Subcutaneous abdominal adipose tissue (tissue), 5 donors: ENCODE measurements at regions not wholly inside any gene's neighbourhood (a gene's known extent, or its start where the extent isn't known, plus 50 kb on each side); places are given as distances from the start of the nearest gene placed in this dataset.

Experiments used
- H3K27ac ChIP-seq: one replicate; pipeline ENCODE4 v1.7.0; 2013; ENCODE audit warnings: low read depth, mild to moderate bottlenecking, inconsistent platforms, low read length, moderate library complexity
- H3K27me3 ChIP-seq, 5 donors: one replicate each; pipeline ENCODE4 v1.7.0; 2013; ENCODE audit warnings: low read length in 5 of 5, inconsistent platforms in 1 of 5; ENCODE audit not compliant: control insufficient read depth in 5 of 5, insufficient read depth in 4 of 5
- H3K36me3 ChIP-seq, 5 donors: one replicate each; pipeline ENCODE4 v1.7.0; 2013; ENCODE audit warnings: low read length in 5 of 5; ENCODE audit not compliant: control insufficient read depth in 5 of 5, insufficient read depth in 5 of 5
- H3K4me1 ChIP-seq, 5 donors: one replicate each; pipeline ENCODE4 v1.7.0; 2013; ENCODE audit warnings: low read length in 5 of 5, mild to moderate bottlenecking in 3 of 5, moderate library complexity in 1 of 5; ENCODE audit not compliant: control insufficient read depth in 5 of 5, insufficient read depth in 5 of 5
- H3K4me3 ChIP-seq, 5 donors: one replicate each; pipeline ENCODE4 v1.7.0; 2013; ENCODE audit warnings: low read length in 5 of 5, low read depth in 1 of 5
- H3K9ac ChIP-seq, 5 donors: one replicate each; pipeline ENCODE4 v1.7.0; 2013; ENCODE audit warnings: low read length in 5 of 5, mild to moderate bottlenecking in 4 of 5, moderate library complexity in 3 of 5
- H3K9me3 ChIP-seq, 5 donors: one replicate each; pipeline ENCODE4 v1.7.0; 2013; ENCODE audit warnings: low read length in 5 of 5; ENCODE audit not compliant: control insufficient read depth in 5 of 5
- donor health status: healthy.
- donor health status: healthy.
- donor health status: healthy.
- donor health status: healthy.
- donor health status: healthy.

DNA sequence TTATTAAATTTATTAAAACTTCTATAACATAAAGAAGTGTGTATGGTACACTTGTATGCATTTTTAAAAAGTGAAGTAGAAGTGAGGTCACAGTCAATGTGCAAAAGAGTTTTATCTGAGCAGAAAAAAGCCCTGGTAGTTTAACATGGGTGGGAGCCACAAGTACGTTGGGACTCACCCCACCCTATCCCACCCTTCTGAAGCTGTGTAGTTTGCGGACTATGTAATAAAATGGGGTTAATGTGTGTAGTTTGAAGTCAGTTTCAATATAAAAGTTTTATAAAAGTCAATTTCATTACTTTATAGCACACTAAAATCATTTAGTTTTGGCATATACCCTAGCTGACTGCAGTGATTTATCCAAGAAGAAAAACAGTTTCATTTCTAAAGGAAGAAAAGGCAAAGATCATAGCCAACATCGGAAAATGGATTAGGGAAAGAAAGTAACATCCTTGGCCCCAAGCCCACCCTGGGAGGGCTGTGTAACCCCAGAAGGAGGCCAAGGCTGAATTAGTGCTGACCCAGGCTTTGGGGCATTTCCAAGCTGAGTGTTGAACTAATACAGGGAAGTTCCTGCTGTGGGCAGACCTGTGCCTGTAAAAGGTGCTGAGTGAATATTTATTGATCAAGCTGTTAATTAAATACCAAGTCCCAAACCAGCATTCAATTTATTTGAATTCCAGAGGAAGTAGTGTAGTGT, 398.6 kb upstream of the ADAMTSL1 start:
- peaks cover 0 to 7% (median 2%) of the 10 kb centered on the region in 5 donors for H3K4me1 ChIP-seq
- H3K36me3 ChIP-seq = no peaks in the 10 kb centered on the region
- H3K27ac ChIP-seq = no peak overlapping the region
- H3K27me3 ChIP-seq = no peaks in the 10 kb centered on the region
- H3K4me3 ChIP-seq = no peak overlapping the region
- H3K9ac ChIP-seq = no peak overlapping the region
- no peaks in the 10 kb centered on the region for H3K9me3 ChIP-seq

DNA sequence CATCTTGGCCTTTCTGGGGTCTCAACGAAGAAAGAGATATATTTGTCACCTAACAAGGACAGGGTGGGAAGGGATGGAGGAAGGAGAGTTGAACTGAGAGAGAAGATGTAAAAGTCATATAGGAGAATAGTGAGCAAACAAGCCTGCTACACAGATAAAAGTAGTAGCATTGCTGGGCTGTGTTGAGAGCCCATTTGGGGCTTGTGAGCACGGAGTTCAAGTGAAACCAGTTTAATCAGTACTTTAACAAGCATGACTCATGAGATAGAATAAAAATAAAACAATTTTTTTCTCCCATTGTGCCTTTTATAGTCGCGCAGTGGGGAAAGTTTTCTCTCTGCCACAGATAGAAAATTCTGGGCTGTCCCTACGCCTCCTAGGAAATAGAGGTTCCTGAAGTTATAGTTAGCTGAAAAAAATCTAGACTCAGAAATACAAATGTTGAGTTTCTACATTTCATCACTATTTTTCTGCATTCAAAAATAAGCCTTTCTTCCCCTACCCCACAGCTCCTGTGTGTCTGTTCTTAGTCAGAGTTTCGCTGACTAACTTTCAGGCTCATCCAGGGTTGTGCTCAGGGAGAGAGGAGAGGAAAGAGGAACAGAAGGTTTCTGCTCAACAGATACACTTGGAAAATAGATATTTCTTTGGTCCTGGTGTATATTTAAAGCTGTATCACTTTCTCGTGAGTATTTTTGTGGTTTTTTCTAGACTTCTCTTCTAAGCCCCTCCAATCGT, 395.8 kb upstream of the ADAMTSL1 start:
- H3K36me3 ChIP-seq = no peaks in the 10 kb centered on the region
- H3K27me3 ChIP-seq = no peaks in the 10 kb centered on the region
- no peak overlapping the region for H3K9ac ChIP-seq
- H3K9me3 ChIP-seq = no peaks in the 10 kb centered on the region
- no peak overlapping the region for H3K27ac ChIP-seq
- peaks cover 0 to 7% (median 2%) of the 10 kb centered on the region in 5 donors for H3K4me1 ChIP-seq
- no peak overlapping the region for H3K4me3 ChIP-seq

DNA sequence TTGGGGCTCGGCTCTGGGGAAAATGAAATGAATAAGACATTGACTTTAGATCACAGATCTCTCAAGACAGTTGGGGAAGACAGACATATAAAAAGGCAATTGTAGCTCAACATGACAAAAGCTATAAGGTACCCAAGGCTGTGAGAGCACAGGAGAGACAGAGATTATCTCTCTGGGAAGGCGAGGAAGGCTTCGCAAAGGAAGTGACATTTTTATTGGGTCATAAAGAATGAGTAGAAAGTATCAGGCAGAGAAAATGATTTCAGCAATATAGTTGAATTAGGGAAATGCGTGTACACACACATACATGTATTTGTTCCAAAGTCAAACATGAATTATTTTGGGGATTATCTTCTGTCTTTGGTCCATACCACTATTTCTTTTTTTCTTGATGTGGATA, 381.8 kb upstream of the ADAMTSL1 start:
- Histone ChIP-seq H3K9ac (no peak overlapping the region), H3K36me3 (no peaks in the 10 kb centered on the region), H3K27ac (no peak overlapping the region)

DNA sequence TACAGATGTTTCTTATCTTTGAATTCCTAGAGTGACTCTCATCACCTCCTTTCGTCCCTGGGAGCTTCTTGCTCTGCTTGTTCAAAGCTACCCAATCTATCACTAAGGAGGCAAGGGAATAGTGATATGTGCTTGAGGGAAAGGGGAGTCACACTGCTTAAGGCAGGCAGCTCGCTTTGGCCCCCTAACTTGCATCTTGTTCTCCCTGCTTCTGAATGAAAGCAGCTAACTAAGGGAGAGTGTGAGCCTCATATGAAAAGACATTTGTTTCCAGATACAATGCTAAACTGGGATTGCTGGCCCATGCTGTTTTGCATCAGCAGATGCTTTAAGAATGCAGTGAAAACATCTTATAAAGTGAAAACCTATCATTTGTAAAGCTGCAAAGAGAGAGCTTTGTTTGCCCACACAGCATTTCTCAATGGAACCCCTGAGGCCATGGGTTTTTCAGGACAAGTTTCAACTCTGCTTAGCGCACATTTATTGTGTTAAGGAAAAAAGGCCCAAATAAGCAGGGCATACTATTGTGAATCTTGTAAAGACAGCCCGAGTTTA, 367.9 kb upstream of the ADAMTSL1 start:
- H3K9ac ChIP-seq = no peak overlapping the region
- H3K36me3 ChIP-seq = no peaks in the 10 kb centered on the region
- no peaks in the 10 kb centered on the region for H3K9me3 ChIP-seq
- no peaks in the 10 kb centered on the region for H3K27me3 ChIP-seq
- H3K27ac ChIP-seq = no peak overlapping the region
- no peak overlapping the region for H3K4me3 ChIP-seq
- H3K4me1 ChIP-seq = no peaks in the 10 kb centered on the region

More for the DNA sequence above, 381.8 kb upstream of the ADAMTSL1 start:
- H3K4me1 ChIP-seq = no peaks in the 10 kb centered on the region
- H3K4me3 ChIP-seq = no peak overlapping the region
- no peaks in the 10 kb centered on the region for H3K27me3 ChIP-seq
- no peaks in the 10 kb centered on the region for H3K9me3 ChIP-seq

DNA sequence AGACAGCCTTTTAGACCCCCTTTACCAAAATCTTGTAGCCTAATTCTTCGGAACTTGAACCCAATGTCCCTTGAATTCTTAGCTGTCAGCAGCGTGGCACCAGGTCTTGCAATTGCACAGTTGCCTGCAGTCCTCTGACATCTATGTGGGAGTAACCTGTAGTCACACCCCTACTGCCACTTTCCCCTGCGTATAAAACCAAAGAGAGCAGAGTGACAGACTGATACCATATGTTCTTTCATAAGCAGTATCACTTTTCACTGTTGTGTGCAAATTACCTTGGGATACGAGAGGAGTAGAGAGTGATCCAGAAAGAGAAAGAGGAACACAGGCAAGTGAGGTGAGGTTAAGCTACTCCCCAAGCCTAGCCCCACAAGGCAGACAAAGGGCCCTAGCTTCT, 364.3 kb upstream of the ADAMTSL1 start:
- no peak overlapping the region for H3K9ac ChIP-seq
- no peaks in the 10 kb centered on the region for H3K36me3 ChIP-seq
- H3K9me3 ChIP-seq = no peaks in the 10 kb centered on the region
- no peaks in the 10 kb centered on the region for H3K27me3 ChIP-seq
- no peak overlapping the region for H3K4me3 ChIP-seq
- H3K4me1 ChIP-seq = peaks cover 0 to 9% (median 5%) of the 10 kb centered on the region in 5 donors
- no peak overlapping the region for H3K27ac ChIP-seq

DNA sequence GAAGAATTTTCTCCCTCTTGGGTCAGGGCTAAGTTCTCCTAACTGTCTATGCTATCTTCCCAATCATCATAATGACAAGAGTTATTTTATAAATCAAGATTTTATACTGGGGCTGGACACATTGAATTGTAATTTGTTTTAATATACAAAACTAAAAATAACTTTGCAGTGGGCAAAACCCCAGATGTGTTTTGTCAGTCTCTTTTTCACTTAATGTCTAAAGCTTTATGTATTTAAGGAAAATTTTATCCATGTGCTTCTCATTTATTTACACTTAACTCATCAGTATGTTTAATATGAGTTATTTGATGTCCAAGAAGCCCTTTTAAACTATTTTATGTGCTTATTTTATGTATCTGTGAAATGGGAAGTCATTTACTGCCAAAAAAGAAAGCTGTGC, 362.8 kb upstream of the ADAMTSL1 start:
- Histone ChIP-seq H3K4me1 (peaks cover 0 to 23% (median 11%) of the 10 kb centered on the region in 5 donors), H3K9ac (no peak overlapping the region), H3K36me3 (no peaks in the 10 kb centered on the region), H3K9me3 (no peaks in the 10 kb centered on the region), H3K27me3 (no peaks in the 10 kb centered on the region), H3K27ac (no peak overlapping the region), H3K4me3 (no peak overlapping the region)

DNA sequence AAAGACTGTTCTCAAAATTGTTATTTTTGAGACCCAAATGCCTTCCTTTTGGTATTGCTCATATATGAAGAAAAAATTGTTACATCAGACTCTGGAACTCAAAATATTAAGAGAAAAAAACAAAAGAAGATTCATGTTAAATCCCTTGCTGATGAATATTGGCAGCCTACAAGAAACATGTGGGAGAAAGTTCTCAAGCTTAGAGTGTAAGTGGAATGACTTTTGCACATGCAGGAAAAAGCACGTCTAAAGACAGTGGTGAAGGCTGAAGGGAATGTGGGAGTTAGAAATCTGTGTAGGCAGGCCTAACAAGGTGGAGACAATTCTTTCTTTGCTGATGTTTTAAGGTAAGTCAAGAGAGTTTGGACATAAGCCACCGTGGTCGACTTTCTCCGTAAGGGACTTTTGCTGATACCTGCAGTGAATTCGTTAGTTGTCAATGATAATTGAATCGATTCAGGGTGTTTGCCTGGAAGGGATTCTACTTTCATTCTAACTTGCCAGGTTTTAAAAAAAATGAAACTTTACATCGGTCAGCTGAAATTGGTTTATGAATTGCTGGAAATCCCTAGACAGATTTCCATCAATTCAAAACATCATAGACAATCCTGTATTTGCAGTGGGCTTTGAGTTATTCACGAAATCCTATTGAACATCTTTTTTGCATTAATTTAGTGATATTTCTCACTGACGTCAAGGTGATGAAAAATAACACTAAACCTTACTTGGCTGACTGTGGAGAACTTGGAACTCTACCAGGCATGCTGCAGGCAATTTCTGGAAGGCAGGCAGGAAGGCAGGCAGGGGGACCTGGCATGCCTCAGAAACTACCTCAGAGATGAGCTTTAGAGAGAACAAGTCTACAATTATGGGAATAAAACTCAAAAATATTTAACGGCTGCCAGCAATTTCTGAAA, 359.1 kb upstream of the ADAMTSL1 start:
- Histone ChIP-seq H3K4me3 (peak overlapping the region in 1 of 5 donors; percentile 24), H3K4me1 (peaks cover 0 to 26% (median 11%) of the 10 kb centered on the region in 5 donors), H3K27ac (peak overlapping the region; percentile 63), H3K9ac (no peak overlapping the region), H3K9me3 (no peaks in the 10 kb centered on the region), H3K27me3 (no peaks in the 10 kb centered on the region), H3K36me3 (no peaks in the 10 kb centered on the region)

DNA sequence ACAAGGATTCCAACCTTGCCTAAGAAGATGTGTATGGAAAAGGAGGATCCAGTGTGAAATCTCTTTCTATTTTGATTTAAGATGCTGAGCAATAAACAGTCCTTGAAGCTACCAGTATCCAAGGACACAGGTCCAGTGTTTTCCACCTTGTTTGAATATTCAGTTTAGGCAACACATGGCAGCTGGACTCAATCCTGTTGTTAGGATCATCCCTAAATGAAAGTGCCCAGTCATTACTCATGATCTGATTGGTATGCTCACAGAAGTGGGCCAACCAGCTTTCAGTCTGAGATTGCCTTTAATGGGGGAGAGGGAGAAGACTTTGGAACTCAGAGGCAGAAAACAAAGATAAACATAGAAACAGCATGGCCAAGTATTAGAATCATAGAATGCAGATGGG, 355.7 kb upstream of the ADAMTSL1 start:
- Histone ChIP-seq H3K27ac (no peak overlapping the region), H3K9ac (no peak overlapping the region), H3K4me1 (peaks cover 0 to 26% (median 11%) of the 10 kb centered on the region in 5 donors)

DNA sequence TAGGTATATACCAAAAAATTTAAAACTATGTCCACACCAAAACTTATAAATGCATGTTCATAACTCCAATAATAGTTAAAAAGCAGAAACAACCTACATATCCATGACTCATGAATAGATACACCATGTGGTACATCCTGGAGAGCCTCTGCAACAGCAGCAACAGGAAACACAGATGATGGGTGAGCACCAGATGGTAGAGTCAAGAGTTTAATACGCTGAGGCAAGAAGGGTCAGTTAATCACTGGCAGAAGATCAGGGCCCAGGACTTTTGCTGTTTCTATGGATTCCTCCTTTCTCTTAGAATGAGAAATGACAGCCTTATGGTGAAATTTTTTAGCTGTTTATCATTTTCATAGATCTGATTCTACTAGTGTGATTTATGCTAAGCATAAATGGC, 351.8 kb upstream of the ADAMTSL1 start:
- peaks cover 0 to 14% (median 5%) of the 10 kb centered on the region in 5 donors for H3K4me1 ChIP-seq
- no peak overlapping the region for H3K9ac ChIP-seq
- H3K4me3 ChIP-seq = no peak overlapping the region
- no peaks in the 10 kb centered on the region for H3K9me3 ChIP-seq
- no peak overlapping the region for H3K27ac ChIP-seq
- no peaks in the 10 kb centered on the region for H3K27me3 ChIP-seq
- H3K36me3 ChIP-seq = no peaks in the 10 kb centered on the region

More for the DNA sequence above, 355.7 kb upstream of the ADAMTSL1 start:
- Histone ChIP-seq H3K9me3 (no peaks in the 10 kb centered on the region), H3K27me3 (no peaks in the 10 kb centered on the region), H3K36me3 (no peaks in the 10 kb centered on the region), H3K4me3 (no peak overlapping the region)
